NT2/D1 (cell line): ENCODE measurements at regions not wholly inside any gene's neighbourhood (a gene's known extent, or its start where the extent isn't known, plus 50 kb on each side); places are given as distances from the start of the nearest gene placed in this dataset.
A peak's percentile ranks its signal among the peaks of the same experiment; 100 is the strongest.

Source experiments
- DNase-seq: peaks from one replicate; pipeline ENCODE4 v3.0.0-alpha.2; 2011; ENCODE audit warnings: low read depth, low spot score
- H3K27me3 ChIP-seq: 2 replicates; pipeline ENCODE4 v1.6.0; 2011; ENCODE audit warnings: mild to moderate bottlenecking; ENCODE audit not compliant: insufficient read length, insufficient read depth
- H3K36me3 ChIP-seq: 2 replicates; pipeline ENCODE4 v1.6.1; 2011; ENCODE audit warnings: mild to moderate bottlenecking, low read length, mixed read lengths; ENCODE audit not compliant: insufficient read depth, insufficient read length
- H3K4me1 ChIP-seq: 2 replicates; pipeline ENCODE4 v1.5.1; 2011; ENCODE audit not compliant: insufficient read depth, insufficient read length
- H3K4me3 ChIP-seq: 2 replicates; pipeline ENCODE4 v1.5.1; 2011; ENCODE audit warnings: low read depth; ENCODE audit not compliant: insufficient read length
- H3K9ac ChIP-seq: 2 replicates; pipeline ENCODE4 v1.6.0; 2011; ENCODE audit warnings: low read depth; ENCODE audit not compliant: insufficient read length
- H3K9me3 ChIP-seq: 2 replicates; pipeline ENCODE4 v1.5.1; 2011; ENCODE audit warnings: mild to moderate bottlenecking, low read length; ENCODE audit not compliant: insufficient read depth
- SUZ12 ChIP-seq: IDR thresholded peaks from 2 replicates; pipeline ENCODE4 v1.6.1; 2011; ENCODE audit not compliant: insufficient read length, insufficient read depth; ENCODE audit errors: extremely low read depth
- YY1 ChIP-seq: IDR thresholded peaks from 2 replicates; pipeline ENCODE4 v1.6.1; 2011; ENCODE audit not compliant: insufficient read length, insufficient read depth
- ZNF274 ChIP-seq: IDR thresholded peaks from 2 replicates; pipeline ENCODE4 v1.6.1; 2011; ENCODE audit warnings: mild to moderate bottlenecking, low read depth, low read length

DNA sequence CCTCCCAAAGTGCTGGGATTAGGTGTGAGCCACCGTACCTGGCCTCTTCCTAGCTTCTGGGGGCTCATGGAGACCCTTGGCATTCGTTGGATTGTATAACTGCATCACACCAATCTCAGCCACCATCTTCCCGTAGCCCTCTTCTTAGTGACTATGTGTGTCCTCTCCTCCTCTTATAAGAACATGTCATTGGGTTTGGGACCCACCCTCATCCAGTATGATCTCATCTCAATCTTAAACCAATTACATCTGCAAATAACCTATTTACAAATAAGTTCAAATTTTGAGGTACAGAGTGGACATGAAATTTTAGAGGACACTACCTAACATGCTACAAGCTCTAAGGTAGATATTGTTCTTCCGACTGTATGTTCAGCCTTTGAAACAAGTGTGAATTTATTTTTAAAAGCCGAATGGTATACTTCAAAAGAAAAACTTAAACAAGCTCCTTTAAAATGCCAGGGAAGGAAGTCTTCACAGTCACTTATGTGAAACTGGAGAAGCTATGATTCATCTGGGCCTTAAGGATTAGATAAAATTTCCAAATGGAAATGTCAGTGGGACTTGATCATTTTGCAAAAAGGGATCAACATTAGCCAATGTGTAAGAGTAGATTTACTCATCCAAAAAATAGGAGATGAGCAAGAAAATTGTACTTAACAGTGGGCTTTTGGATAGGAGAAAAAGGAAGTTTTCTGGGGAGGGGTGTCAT, 225.7 kb downstream of the MEX3B start:
- Histone ChIP-seq H3K4me1 (no peaks in the 10 kb centered on the region), H3K36me3 (no peaks in the 10 kb centered on the region), H3K27me3 (no peaks in the 10 kb centered on the region), H3K9me3 (no peaks in the 10 kb centered on the region), H3K9ac (no peak overlapping the region), H3K4me3 (no peak overlapping the region)
- TF ChIP-seq YY1, result no peak
- no peak for TF ChIP-seq SUZ12
- DNase-seq, result no peak

DNA sequence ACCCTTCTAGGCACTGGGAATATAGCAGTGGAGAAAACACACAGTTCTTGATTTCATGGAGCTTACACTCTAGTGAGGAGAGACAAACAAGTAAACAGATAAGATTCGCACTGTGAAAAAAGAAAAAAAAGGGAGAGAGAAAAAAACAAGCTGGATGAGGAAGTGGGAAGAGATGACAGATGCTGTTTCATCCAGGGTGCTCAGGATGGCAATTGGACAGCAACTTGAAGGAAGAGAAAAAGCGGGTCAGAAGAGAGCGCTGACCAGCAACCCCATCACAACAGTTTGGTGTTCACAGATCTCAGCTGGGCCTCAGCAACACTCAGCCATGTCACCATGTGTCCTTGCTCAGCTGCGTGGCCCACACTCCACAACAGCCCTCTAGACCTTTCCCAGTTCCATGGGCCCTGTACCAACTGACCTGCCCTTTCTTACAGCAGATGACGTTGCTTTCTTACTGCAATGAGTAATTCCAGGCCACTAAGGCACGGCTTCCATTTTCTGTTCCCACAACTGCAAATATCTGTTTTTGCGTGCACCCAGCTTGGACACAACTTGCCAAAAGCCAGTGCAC, 230.8 kb downstream of the MEX3B start:
- no peak for TF ChIP-seq SUZ12
- TF ChIP-seq YY1, result no peak
- TF ChIP-seq ZNF274, result no peak
- Histone ChIP-seq H3K27me3 (no peaks in the 10 kb centered on the region), H3K9ac (no peak overlapping the region), H3K9me3 (no peaks in the 10 kb centered on the region), H3K36me3 (peaks cover 4% of the 10 kb centered on the region), H3K4me3 (no peak overlapping the region), H3K4me1 (no peaks in the 10 kb centered on the region)
- DNase-seq, result no peak

DNA sequence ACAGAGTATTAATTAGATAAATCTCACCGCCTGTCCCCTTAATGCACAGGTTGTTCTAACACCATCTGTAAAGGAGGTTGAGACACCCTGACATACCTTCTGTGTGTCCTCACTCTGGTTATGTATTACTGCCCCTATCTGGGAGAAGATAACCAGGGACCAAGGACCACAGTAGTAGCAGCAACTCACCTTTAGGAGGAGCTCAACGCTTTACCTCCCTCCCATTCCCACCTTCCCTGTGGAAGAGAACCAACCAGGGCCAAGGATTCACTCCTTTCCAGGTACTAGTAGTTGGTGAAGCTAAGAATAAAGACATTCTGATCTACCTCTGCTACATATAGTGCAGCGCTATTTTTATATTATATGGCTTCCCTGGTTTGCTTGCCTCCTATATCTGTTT, 232.6 kb downstream of the MEX3B start:
- no peak overlapping the region for H3K4me3 ChIP-seq
- no peak for TF ChIP-seq YY1
- TF ChIP-seq SUZ12, result no peak
- TF ChIP-seq ZNF274, result no peak
- H3K9me3 ChIP-seq, result no peaks in the 10 kb centered on the region
- peak; percentile 32 for DNase-seq
- H3K9ac ChIP-seq, result no peak overlapping the region
- H3K27me3 ChIP-seq, result no peaks in the 10 kb centered on the region
- no peaks in the 10 kb centered on the region for H3K4me1 ChIP-seq
- H3K36me3 ChIP-seq, result peaks cover 4% of the 10 kb centered on the region

DNA sequence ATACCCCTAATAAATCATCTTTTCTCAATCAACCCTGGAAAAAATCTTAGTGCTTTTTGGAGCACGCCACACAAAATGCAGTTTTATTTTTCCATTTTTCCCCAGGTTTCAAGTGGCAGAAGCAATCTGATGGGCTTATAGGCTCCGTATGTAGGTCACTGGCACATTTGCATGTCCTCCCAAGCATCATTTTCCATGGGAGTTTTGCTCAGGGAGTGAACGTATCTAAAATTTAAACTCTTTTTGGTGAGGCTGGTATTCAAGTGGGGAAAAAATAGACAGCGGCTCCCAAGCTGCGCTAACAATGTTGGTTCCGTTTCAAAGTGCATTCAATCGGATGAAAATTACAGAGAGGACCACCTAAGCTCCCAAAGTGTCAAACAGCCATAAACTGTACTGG, 233.4 kb downstream of the MEX3B start:
- no peak for TF ChIP-seq YY1
- no peak for TF ChIP-seq ZNF274
- TF ChIP-seq SUZ12, result no peak

DNA sequence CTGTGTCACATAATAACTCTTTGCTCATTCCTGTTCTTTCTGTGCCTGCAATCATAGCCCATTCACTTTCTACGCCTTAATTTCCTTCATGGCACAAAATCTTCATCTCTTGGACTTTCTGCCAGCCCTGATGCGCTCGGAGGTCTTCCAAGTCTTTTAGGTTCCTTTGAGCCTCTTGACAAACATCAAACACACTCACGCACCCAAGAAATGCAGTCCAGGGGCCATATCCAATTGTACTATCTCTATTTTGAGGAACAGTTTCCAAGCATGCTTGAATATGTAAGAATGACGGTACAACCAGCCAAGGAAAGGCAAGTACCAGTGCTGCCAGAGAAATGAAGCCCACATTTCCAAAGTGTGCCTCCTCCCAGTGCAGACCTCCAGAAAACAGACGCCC, 234.1 kb downstream of the MEX3B start:
- no peak overlapping the region for H3K4me3 ChIP-seq
- no peak for TF ChIP-seq YY1
- no peak for TF ChIP-seq SUZ12
- no peak for TF ChIP-seq ZNF274
- DNase-seq, result no peak
- no peaks in the 10 kb centered on the region for H3K4me1 ChIP-seq
- peaks cover 4% of the 10 kb centered on the region for H3K36me3 ChIP-seq
- H3K27me3 ChIP-seq, result no peaks in the 10 kb centered on the region
- H3K9ac ChIP-seq, result no peak overlapping the region
- no peaks in the 10 kb centered on the region for H3K9me3 ChIP-seq

More for the DNA sequence above, 233.4 kb downstream of the MEX3B start:
- Histone ChIP-seq H3K9ac (no peak overlapping the region), H3K27me3 (no peaks in the 10 kb centered on the region), H3K36me3 (peaks cover 4% of the 10 kb centered on the region), H3K4me1 (no peaks in the 10 kb centered on the region), H3K9me3 (no peaks in the 10 kb centered on the region), H3K4me3 (no peak overlapping the region)
- DNase-seq, result no peak

DNA sequence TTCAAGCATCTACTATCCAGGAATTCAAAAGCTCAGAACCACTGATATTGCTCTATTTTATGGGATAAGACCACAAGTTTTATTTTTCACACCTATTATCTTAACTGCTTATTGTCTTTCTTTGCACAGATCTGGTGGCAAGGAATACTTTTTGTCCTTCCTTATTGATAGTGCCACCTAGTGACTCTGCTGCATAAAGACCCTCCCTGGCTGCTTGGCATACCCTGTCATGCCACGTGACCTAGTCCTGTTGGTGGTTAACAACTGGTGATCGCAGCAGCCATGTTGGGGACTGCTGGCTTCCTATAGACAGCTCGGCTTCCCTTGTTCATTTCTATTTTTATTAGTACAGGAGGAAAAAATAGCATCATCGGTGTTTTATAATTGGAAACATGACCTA, 236.3 kb downstream of the MEX3B start:
- DNase-seq, result peak; percentile 13
- H3K9ac ChIP-seq, result no peak overlapping the region
- TF ChIP-seq ZNF274 (no peak), SUZ12 (no peak), YY1 (no peak)
- no peak overlapping the region for H3K4me3 ChIP-seq
- H3K36me3 ChIP-seq, result peaks cover 4% of the 10 kb centered on the region
- no peaks in the 10 kb centered on the region for H3K27me3 ChIP-seq
- no peaks in the 10 kb centered on the region for H3K9me3 ChIP-seq
- no peaks in the 10 kb centered on the region for H3K4me1 ChIP-seq

DNA sequence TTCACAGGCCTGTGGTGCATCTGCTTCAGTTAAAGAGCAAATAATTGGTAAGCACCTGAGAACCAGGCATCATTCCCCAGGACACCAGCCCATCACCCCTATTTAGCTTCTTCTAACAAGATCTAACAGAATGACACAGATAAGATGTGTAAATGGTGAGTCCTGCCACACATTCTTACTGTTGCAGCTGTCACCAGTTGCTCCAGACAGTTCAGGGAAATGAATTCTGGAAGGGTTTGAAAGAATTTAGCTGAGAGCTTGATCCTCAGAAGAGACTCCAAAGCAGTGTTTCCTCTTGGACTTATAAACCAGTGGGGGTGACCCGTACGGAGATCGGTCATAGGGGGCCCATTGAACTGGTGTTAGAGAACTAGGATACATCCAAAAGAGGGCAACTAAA, 238.0 kb downstream of the MEX3B start:
- DNase-seq, result no peak
- H3K36me3 ChIP-seq, result no peaks in the 10 kb centered on the region

More for the DNA sequence above, 238.0 kb downstream of the MEX3B start:
- Histone ChIP-seq H3K9me3 (no peaks in the 10 kb centered on the region), H3K4me3 (no peak overlapping the region), H3K27me3 (no peaks in the 10 kb centered on the region), H3K4me1 (no peaks in the 10 kb centered on the region), H3K9ac (no peak overlapping the region)
- TF ChIP-seq ZNF274, result no peak
- no peak for TF ChIP-seq YY1
- TF ChIP-seq SUZ12, result no peak
